ENCODE measurements at regions not wholly inside any gene's neighbourhood (a gene's known extent, or its start where the extent isn't known, plus 50 kb on each side); places are given as distances from the start of the nearest gene placed in this dataset.

GRCh38 chr18:43775591-43775990 is 498.3 kb upstream of the SYT4 start:
- TF ChIP-seq POLR2A (IDR thresholded peaks at IDR 0.05), result no peak
- TF ChIP-seq CTCF (IDR thresholded peaks at IDR 0.05), result no peak
